ACHN (cell line): ENCODE measurements at regions not wholly inside any gene's neighbourhood (a gene's known extent, or its start where the extent isn't known, plus 50 kb on each side); places are given as distances from the start of the nearest gene placed in this dataset.

ENCODE experiments used
- DNase-seq: peaks from one replicate; pipeline ENCODE4 v3.0.0-alpha.2; 2015
- in situ Hi-C: cut with HindIII; loops from 2 replicates; pipeline ENCODE4 v1.10.0; 2017; ENCODE audit warnings: low sequenced_read_pairs, low pct_ligation_motif_present, low pct_unique_long_range_greater_than_20kb

GRCh38 chr7:109059089-109059488 is 489.4 kb downstream of the DNAJB9 start:
- no peak for DNase-seq
- in situ Hi-C loops, result no loop called here

GRCh38 chr7:109062798-109063197 is 493.1 kb downstream of the DNAJB9 start:
- DNase-seq, result no peak
- in situ Hi-C loops, result no loop called here

- no peak for DNase-seq
- in situ Hi-C loops, result no loop called here
Measured at GRCh38 chr7:109073543-109073942, 503.9 kb downstream of the DNAJB9 start.

GRCh38 chr7:109076396-109076972 is 506.8 kb downstream of the DNAJB9 start:
- no peak for DNase-seq
- in situ Hi-C loops, result no loop called here

- no peak for DNase-seq
- in situ Hi-C loops, result no loop called here
Measured at GRCh38 chr7:109091042-109091441, 521.4 kb downstream of the DNAJB9 start.

GRCh38 chr7:109092268-109092667 is 522.6 kb downstream of the DNAJB9 start:
- no peak for DNase-seq
- in situ Hi-C loops, result no loop called here

GRCh38 chr7:109101332-109101731 is 531.7 kb downstream of the DNAJB9 start:
- in situ Hi-C loops, result no loop called here
- DNase-seq, result no peak

GRCh38 chr7:109109558-109109957 is 539.9 kb downstream of the DNAJB9 start:
- in situ Hi-C loops, result no loop called here
- DNase-seq, result no peak

- DNase-seq, result no peak
- in situ Hi-C loops, result no loop called here
Measured at GRCh38 chr7:109111086-109111485, 541.4 kb downstream of the DNAJB9 start.

GRCh38 chr7:109121599-109122300 is 552.1 kb downstream of the DNAJB9 start:
- in situ Hi-C loops, result no loop called here
- no peak for DNase-seq

- no peak for DNase-seq
- in situ Hi-C loops, result no loop called here
Measured at GRCh38 chr7:109125001-109125400, 555.3 kb downstream of the DNAJB9 start.

- DNase-seq, result no peak
- in situ Hi-C loops, result no loop called here
Measured at GRCh38 chr7:109126404-109127050, 556.9 kb downstream of the DNAJB9 start.

GRCh38 chr7:109127145-109127544 is 557.5 kb downstream of the DNAJB9 start:
- DNase-seq, result no peak
- in situ Hi-C loops, result no loop called here

- no peak for DNase-seq
- in situ Hi-C loops, result no loop called here
Measured at GRCh38 chr7:109131141-109131540, 561.5 kb downstream of the DNAJB9 start.

- in situ Hi-C loops, result no loop called here
- DNase-seq, result no peak
Measured at GRCh38 chr7:109136893-109137292, 567.2 kb downstream of the DNAJB9 start.

- in situ Hi-C loops, result no loop called here
- DNase-seq, result no peak
Measured at GRCh38 chr7:109154748-109155147, 585.1 kb downstream of the DNAJB9 start.

GRCh38 chr7:109158246-109158645 is 588.6 kb downstream of the DNAJB9 start:
- in situ Hi-C loops, result no loop called here

GRCh38 chr7:109176661-109177060 is 607.0 kb downstream of the DNAJB9 start:
- in situ Hi-C loops, result no loop called here
- no peak for DNase-seq

More at GRCh38 chr7:109158246-109158645, 588.6 kb downstream of the DNAJB9 start:
- DNase-seq, result no peak

- in situ Hi-C loops, result no loop called here
- DNase-seq, result no peak
Measured at GRCh38 chr7:109178342-109178741, 608.7 kb downstream of the DNAJB9 start.

- no peak for DNase-seq
- in situ Hi-C loops, result no loop called here
Measured at GRCh38 chr7:109179601-109180000, 609.9 kb downstream of the DNAJB9 start.
